Osteoblast (primary cell): ENCODE measurements at regions not wholly inside any gene's neighbourhood (a gene's known extent, or its start where the extent isn't known, plus 50 kb on each side); places are given as distances from the start of the nearest gene placed in this dataset.

Experiments
- DNase-seq: peaks from one replicate; pipeline ENCODE4 v3.0.0; 2011; ENCODE audit warnings: low spot score, mixed read lengths; ENCODE audit not compliant: insufficient read length; ENCODE audit errors: missing footprints
- H2AFZ ChIP-seq: 2 replicates; pipeline ENCODE4 v1.6.0; 2011; ENCODE audit warnings: mild to moderate bottlenecking, low read length
- H3K27ac ChIP-seq: 2 replicates; pipeline ENCODE4 v1.5.1; 2011; ENCODE audit warnings: mild to moderate bottlenecking, low read depth, low read length, moderate library complexity
- H3K27me3 ChIP-seq: 2 replicates; pipeline ENCODE4 v1.6.0; 2012; ENCODE audit warnings: mild to moderate bottlenecking, control low read depth, inconsistent platforms, low read length, moderate library complexity; ENCODE audit not compliant: insufficient read depth
- H3K36me3 ChIP-seq: 2 replicates; pipeline ENCODE4 v1.5.1; 2011; ENCODE audit warnings: mild to moderate bottlenecking, low read length, control low read depth, moderate library complexity; ENCODE audit not compliant: insufficient read depth
- H3K4me1 ChIP-seq: 2 replicates; pipeline ENCODE4 v1.5.1; 2011; ENCODE audit warnings: mild to moderate bottlenecking, low read length, control low read depth, moderate library complexity; ENCODE audit not compliant: insufficient read depth
- H3K4me2 ChIP-seq: 2 replicates; pipeline ENCODE4 v1.6.0; 2011; ENCODE audit warnings: mild to moderate bottlenecking, low read length; ENCODE audit not compliant: insufficient read depth
- H3K4me3 ChIP-seq: fragments of 200-600 bp; sonication (generic); 3 replicates; pipeline ENCODE4 v1.5.1; 2012; ENCODE audit warnings: mild to moderate bottlenecking, low read length, inconsistent platforms; ENCODE audit not compliant: insufficient read depth
- H3K79me2 ChIP-seq: 2 replicates; pipeline ENCODE4 v1.6.0; 2012; ENCODE audit warnings: mild to moderate bottlenecking, low read length, control low read depth, inconsistent platforms; ENCODE audit not compliant: insufficient read depth
- H3K9me3 ChIP-seq: 2 replicates; pipeline ENCODE4 v1.5.1; 2011; ENCODE audit warnings: low read depth, low read length, control low read depth
- H4K20me1 ChIP-seq: 2 replicates; pipeline ENCODE4 v1.6.0; 2012; ENCODE audit warnings: mild to moderate bottlenecking, low read length, control low read depth; ENCODE audit not compliant: insufficient read depth
- TF ChIP-seq, protein P1 (sequence below): IDR thresholded peaks from 2 replicates; pipeline ENCODE4 v1.5.1; 2011; ENCODE audit warnings: mild to moderate bottlenecking, low read depth, low read length, moderate library complexity; ENCODE audit errors: extremely low read depth

DNA sequence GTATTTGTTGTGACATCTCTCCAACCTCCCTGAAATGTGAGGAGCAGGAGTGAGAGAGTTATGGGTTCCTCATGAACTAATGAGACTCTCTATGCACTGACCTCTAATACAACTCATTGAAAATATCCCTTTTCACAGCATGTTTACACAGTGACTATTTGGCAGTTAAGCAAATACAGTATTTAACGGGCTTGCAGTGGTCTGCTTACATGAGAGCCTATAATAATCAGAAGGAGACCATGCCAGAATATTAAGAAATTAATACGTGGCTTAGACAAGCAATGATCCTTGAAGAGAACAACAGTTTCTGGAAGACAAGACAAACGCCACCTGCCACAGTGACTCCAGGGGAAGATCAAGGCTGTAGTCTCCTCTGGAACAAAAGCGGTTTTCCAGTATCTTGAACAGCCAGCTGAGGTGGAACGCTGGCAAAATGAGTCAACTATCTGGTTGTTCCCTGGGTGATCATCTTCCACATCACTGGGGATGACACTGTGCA is 424.5 kb downstream of the DMAC1 start:
- TF ChIP-seq, protein P1, sequence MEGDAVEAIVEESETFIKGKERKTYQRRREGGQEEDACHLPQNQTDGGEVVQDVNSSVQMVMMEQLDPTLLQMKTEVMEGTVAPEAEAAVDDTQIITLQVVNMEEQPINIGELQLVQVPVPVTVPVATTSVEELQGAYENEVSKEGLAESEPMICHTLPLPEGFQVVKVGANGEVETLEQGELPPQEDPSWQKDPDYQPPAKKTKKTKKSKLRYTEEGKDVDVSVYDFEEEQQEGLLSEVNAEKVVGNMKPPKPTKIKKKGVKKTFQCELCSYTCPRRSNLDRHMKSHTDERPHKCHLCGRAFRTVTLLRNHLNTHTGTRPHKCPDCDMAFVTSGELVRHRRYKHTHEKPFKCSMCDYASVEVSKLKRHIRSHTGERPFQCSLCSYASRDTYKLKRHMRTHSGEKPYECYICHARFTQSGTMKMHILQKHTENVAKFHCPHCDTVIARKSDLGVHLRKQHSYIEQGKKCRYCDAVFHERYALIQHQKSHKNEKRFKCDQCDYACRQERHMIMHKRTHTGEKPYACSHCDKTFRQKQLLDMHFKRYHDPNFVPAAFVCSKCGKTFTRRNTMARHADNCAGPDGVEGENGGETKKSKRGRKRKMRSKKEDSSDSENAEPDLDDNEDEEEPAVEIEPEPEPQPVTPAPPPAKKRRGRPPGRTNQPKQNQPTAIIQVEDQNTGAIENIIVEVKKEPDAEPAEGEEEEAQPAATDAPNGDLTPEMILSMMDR, result no peak
- no peak for DNase-seq
- Histone ChIP-seq H3K4me2 (no peak overlapping the region), H2AFZ (no peak overlapping the region), H3K4me1 (no peaks in the 10 kb centered on the region), H3K4me3 (no peak overlapping the region), H3K27me3 (no peaks in the 10 kb centered on the region), H3K79me2 (no peaks in the 10 kb centered on the region), H3K27ac (no peak overlapping the region), H3K9me3 (no peaks in the 10 kb centered on the region), H3K36me3 (no peaks in the 10 kb centered on the region), H4K20me1 (no peaks in the 10 kb centered on the region)

- H3K36me3 ChIP-seq, result no peaks in the 10 kb centered on the region
- H3K27me3 ChIP-seq, result no peaks in the 10 kb centered on the region
- H3K79me2 ChIP-seq, result no peaks in the 10 kb centered on the region
- TF ChIP-seq, protein P1, result no peak
- H3K9me3 ChIP-seq, result no peaks in the 10 kb centered on the region
- H3K27ac ChIP-seq, result no peak overlapping the region
- no peak overlapping the region for H3K4me3 ChIP-seq
- H4K20me1 ChIP-seq, result no peaks in the 10 kb centered on the region
- H3K4me1 ChIP-seq, result no peaks in the 10 kb centered on the region
- no peak overlapping the region for H2AFZ ChIP-seq
- no peak for DNase-seq
- H3K4me2 ChIP-seq, result no peak overlapping the region
Measured at GRCh38 chr9:7370988-7371387, 428.6 kb downstream of the DMAC1 start.

GRCh38 chr9:7370381-7370780 is 429.2 kb downstream of the DMAC1 start:
- Histone ChIP-seq H3K9me3 (no peaks in the 10 kb centered on the region), H3K4me3 (no peak overlapping the region), H3K36me3 (no peaks in the 10 kb centered on the region), H3K27ac (no peak overlapping the region), H4K20me1 (no peaks in the 10 kb centered on the region), H3K4me2 (no peak overlapping the region), H3K27me3 (no peaks in the 10 kb centered on the region), H3K79me2 (no peaks in the 10 kb centered on the region), H3K4me1 (no peaks in the 10 kb centered on the region), H2AFZ (no peak overlapping the region)
- TF ChIP-seq, protein P1, result no peak
- DNase-seq, result no peak

- Histone ChIP-seq H3K27ac (no peak overlapping the region), H3K4me1 (no peaks in the 10 kb centered on the region), H4K20me1 (no peaks in the 10 kb centered on the region), H3K36me3 (no peaks in the 10 kb centered on the region), H3K79me2 (no peaks in the 10 kb centered on the region), H3K4me2 (no peak overlapping the region), H3K4me3 (no peak overlapping the region), H3K27me3 (no peaks in the 10 kb centered on the region), H3K9me3 (no peaks in the 10 kb centered on the region), H2AFZ (no peak overlapping the region)
- TF ChIP-seq, protein P1, result no peak
- DNase-seq, result no peak
Measured at GRCh38 chr9:7369384-7369821, 430.2 kb downstream of the DMAC1 start.
